Activated T-cell treated with anti-CD3 and anti-CD28 coated beads, Interleukin-2, amount 50 U/mL, for 72 hours (primary cell): ENCODE measurements at regions not wholly inside any gene's neighbourhood (a gene's known extent, or its start where the extent isn't known, plus 50 kb on each side); places are given as distances from the start of the nearest gene placed in this dataset.
"Not testable (repeated sequence)": the region's sequence is repeated elsewhere in the genome, so short reads cannot be mapped to it uniquely, and the experiment has no call there.

ENCODE experiments used
- ATAC-seq, 2 donors: fragments of 150-1000 bp; cut with Tn5 transposase; replicated peaks in 1 of 2; 2 replicates each; pipeline ENCODE4 v1.10.0; 2021; ENCODE audit warnings: moderate library complexity in 2 of 2, mild to moderate bottlenecking in 1 of 2
- DNase-seq, 2 donors: peaks; one replicate each; pipeline ENCODE4 v3.0.0; 2021 to 2022; ENCODE audit warnings: mixed read lengths in 1 of 2
- H3K27ac Mint-ChIP-seq: one replicate; pipeline ENCODE4 v1.8.0; 2022; ENCODE audit warnings: mild to moderate bottlenecking, moderate library complexity, mixed read lengths
- H3K27me3 Mint-ChIP-seq: one replicate; pipeline ENCODE4 v1.8.0; 2022; ENCODE audit warnings: low read depth, mixed read lengths
- H3K36me3 Mint-ChIP-seq, 2 donors: one replicate each; pipeline ENCODE4 v1.8.0; 2022; ENCODE audit warnings: mixed read lengths in 2 of 2, mild to moderate bottlenecking in 1 of 2; ENCODE audit not compliant: insufficient read depth in 2 of 2
- H3K4me1 Mint-ChIP-seq: one replicate; pipeline ENCODE4 v1.8.0; 2022; ENCODE audit warnings: low read depth, mixed read lengths
- H3K4me3 Mint-ChIP-seq, 2 donors: one replicate each; pipeline ENCODE4 v1.8.0; 2022; ENCODE audit warnings: mild to moderate bottlenecking in 2 of 2, mixed read lengths in 2 of 2, moderate library complexity in 2 of 2
- H3K9me3 Mint-ChIP-seq, 2 donors: one replicate each; pipeline ENCODE4 v1.8.0; 2022; ENCODE audit warnings: mixed read lengths in 2 of 2

GRCh38 chr3:181326637-181327223, 337.2 kb upstream of the DNAJC19 start:
- no peak overlapping the region for H3K27ac Mint-ChIP-seq
- no peak overlapping the region for H3K4me3 Mint-ChIP-seq
- peaks cover 0 to 5% of the 10 kb centered on the region in 2 donors for H3K36me3 Mint-ChIP-seq
- ATAC-seq (no peak), DNase-seq (peak in 1 of 2 donors; percentile 3)
- no peaks in the 10 kb centered on the region for H3K27me3 Mint-ChIP-seq
- H3K9me3 Mint-ChIP-seq: peaks cover 8 to 9% of the 10 kb centered on the region in 2 donors
- H3K4me1 Mint-ChIP-seq: no peaks in the 10 kb centered on the region

GRCh38 chr3:181324516-181324915, 335.0 kb upstream of the DNAJC19 start:
- not testable (repeated sequence) for H3K36me3 Mint-ChIP-seq, H3K27ac Mint-ChIP-seq, H3K27me3 Mint-ChIP-seq, DNase-seq, H3K4me3 Mint-ChIP-seq, H3K4me1 Mint-ChIP-seq, ATAC-seq
- H3K9me3 Mint-ChIP-seq: peaks cover 8 to 17% of the 10 kb centered on the region in 2 donors

GRCh38 chr3:181318321-181318720, 328.8 kb upstream of the DNAJC19 start:
- Mint-ChIP-seq H3K27me3 (no peaks in the 10 kb centered on the region), H3K27ac (no peak overlapping the region), H3K9me3 (peaks cover 7 to 22% of the 10 kb centered on the region in 2 donors), H3K4me3 (no peak overlapping the region), H3K4me1 (no peaks in the 10 kb centered on the region), H3K36me3 (peaks cover 0 to 5% of the 10 kb centered on the region in 2 donors)
- no peak for ATAC-seq
- DNase-seq: no peak

GRCh38 chr3:181317508-181317907, 328.0 kb upstream of the DNAJC19 start:
- no peak for DNase-seq
- Mint-ChIP-seq H3K27me3 (no peaks in the 10 kb centered on the region), H3K36me3 (peaks cover 0 to 3% of the 10 kb centered on the region in 2 donors), H3K9me3 (peaks cover 6 to 17% of the 10 kb centered on the region in 2 donors), H3K4me3 (no peak overlapping the region), H3K4me1 (no peaks in the 10 kb centered on the region), H3K27ac (no peak overlapping the region)
- ATAC-seq: no peak

GRCh38 chr3:181316482-181316881, 326.9 kb upstream of the DNAJC19 start:
- peaks cover 0 to 11% of the 10 kb centered on the region in 2 donors for H3K9me3 Mint-ChIP-seq
- H3K4me3 Mint-ChIP-seq: no peak overlapping the region
- H3K4me1 Mint-ChIP-seq: no peaks in the 10 kb centered on the region
- ATAC-seq (no peak), DNase-seq (no peak)
- no peaks in the 10 kb centered on the region for H3K36me3 Mint-ChIP-seq
- no peaks in the 10 kb centered on the region for H3K27me3 Mint-ChIP-seq
- no peak overlapping the region for H3K27ac Mint-ChIP-seq

GRCh38 chr3:181313335-181313734, 323.8 kb upstream of the DNAJC19 start:
- no peak for ATAC-seq
- Mint-ChIP-seq H3K4me1 (no peaks in the 10 kb centered on the region), H3K9me3 (peaks cover 0 to under 1% of the 10 kb centered on the region in 2 donors), H3K4me3 (no peak overlapping the region), H3K27ac (no peak overlapping the region), H3K27me3 (no peaks in the 10 kb centered on the region), H3K36me3 (no peaks in the 10 kb centered on the region)
- DNase-seq: no peak

DNA sequence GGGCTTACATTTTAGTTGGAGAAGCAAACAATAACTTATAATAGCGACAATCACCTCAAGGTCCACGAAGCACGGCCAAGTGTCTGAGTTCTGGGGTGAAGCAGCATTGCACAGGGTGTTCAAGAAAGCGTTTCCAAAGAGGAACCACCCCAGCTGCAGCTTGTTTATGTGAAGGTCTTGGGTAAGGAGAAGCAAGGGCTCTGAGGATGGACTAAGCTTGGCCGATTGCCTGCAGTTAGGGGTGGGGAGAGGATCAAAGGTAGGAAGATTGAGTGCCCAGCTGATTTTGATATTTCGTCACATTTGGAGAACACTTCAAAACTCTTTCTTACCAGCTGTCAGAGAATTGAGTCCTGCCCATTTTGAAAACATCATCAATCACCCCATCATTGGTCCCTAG, 321.6 kb upstream of the DNAJC19 start:
- Mint-ChIP-seq H3K4me3 (no peak overlapping the region), H3K27ac (no peak overlapping the region), H3K4me1 (no peaks in the 10 kb centered on the region), H3K36me3 (no peaks in the 10 kb centered on the region), H3K27me3 (no peaks in the 10 kb centered on the region), H3K9me3 (peaks cover 2 to 5% of the 10 kb centered on the region in 2 donors)
- no peak for DNase-seq
- ATAC-seq: no peak

- H3K9me3 Mint-ChIP-seq: peaks cover 3 to 5% of the 10 kb centered on the region in 2 donors
These were observed 313.4 kb upstream of the DNAJC19 start for GRCh38 chr3:181302960-181303359.

DNA sequence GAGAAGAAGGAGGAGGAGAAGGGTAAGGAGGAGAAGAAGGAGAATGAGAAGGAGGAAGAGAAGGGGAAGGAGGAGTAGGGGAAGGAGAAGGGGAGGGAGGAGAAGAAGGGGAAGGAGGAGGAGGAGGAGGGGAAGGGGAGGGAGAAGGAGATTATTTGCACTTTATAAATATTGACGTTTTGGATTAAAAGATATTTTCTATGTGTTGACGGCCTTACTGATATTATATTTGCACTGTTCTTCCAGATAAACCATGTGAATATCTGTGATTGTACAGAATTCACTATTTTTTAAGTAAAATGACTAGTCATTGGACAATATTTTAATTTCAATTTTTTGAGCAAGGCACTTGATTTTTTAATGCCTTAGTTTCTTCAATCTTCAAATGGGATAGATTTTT, 310.5 kb upstream of the DNAJC19 start:
- no peak overlapping the region for H3K4me3 Mint-ChIP-seq

More at GRCh38 chr3:181302960-181303359, 313.4 kb upstream of the DNAJC19 start:
- H3K27me3 Mint-ChIP-seq: no peaks in the 10 kb centered on the region
- ATAC-seq: no peak
- no peaks in the 10 kb centered on the region for H3K4me1 Mint-ChIP-seq
- H3K27ac Mint-ChIP-seq: no peak overlapping the region
- no peak for DNase-seq
- H3K4me3 Mint-ChIP-seq: no peak overlapping the region
- H3K36me3 Mint-ChIP-seq: no peaks in the 10 kb centered on the region

GRCh38 chr3:181298421-181298820, 308.9 kb upstream of the DNAJC19 start:
- no peak for ATAC-seq
- Mint-ChIP-seq H3K36me3 (no peaks in the 10 kb centered on the region), H3K4me1 (no peaks in the 10 kb centered on the region), H3K27ac (no peak overlapping the region), H3K4me3 (no peak overlapping the region), H3K9me3 (no peaks in the 10 kb centered on the region), H3K27me3 (no peaks in the 10 kb centered on the region)
- DNase-seq: no peak

More for the DNA sequence above, 310.5 kb upstream of the DNAJC19 start:
- Mint-ChIP-seq H3K4me1 (no peaks in the 10 kb centered on the region), H3K27ac (no peak overlapping the region), H3K27me3 (no peaks in the 10 kb centered on the region), H3K9me3 (peaks cover 0 to 1% of the 10 kb centered on the region in 2 donors), H3K36me3 (no peaks in the 10 kb centered on the region)
- DNase-seq (no peak), ATAC-seq (no peak)

- Mint-ChIP-seq H3K36me3 (no peaks in the 10 kb centered on the region), H3K4me1 (no peaks in the 10 kb centered on the region), H3K4me3 (no peak overlapping the region), H3K9me3 (no peaks in the 10 kb centered on the region), H3K27ac (no peak overlapping the region), H3K27me3 (no peaks in the 10 kb centered on the region)
- DNase-seq (no peak), ATAC-seq (peak; percentile 43 to 67)
These were observed 303.4 kb upstream of the DNAJC19 start for GRCh38 chr3:181292984-181293383.

DNA sequence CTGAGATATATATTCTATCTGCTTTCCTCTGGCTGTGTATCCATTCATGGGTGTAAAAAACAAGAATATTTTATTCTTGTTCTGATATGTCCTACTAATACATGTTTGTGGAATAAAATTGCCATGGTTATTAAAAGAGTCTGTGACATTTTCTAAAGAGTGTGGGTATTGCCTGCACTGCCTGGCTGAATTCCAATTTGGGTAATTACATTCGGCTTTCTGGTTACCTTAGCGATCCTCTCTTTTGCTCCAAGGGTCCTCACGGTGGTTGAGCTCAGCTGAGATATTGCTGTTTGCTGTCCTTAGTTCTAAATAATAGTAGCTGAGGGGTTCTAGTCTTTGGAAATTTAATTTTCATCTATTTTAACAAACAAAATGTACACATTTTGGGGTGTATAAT, 301.4 kb upstream of the DNAJC19 start:
- Mint-ChIP-seq H3K4me3 (no peak overlapping the region), H3K9me3 (no peaks in the 10 kb centered on the region)

DNA sequence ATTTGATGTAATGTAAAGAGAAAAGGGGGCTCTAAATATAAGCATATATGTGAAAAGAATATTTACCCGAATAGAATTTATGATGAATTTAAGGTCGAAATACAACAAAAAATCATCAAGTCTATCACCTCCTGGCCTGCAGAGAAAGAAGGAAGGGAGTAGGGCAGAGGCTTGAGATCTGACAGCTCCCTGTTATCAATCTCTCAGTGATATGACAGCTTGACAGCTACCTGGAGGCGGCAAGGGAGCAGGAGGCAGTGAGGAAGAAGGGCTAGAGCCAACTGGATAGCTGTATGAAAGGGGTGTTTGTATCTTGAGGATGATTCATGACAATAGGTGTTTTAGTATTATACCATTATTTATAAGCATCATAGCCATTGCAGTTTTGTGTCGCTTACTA, 299.8 kb upstream of the DNAJC19 start:
- Mint-ChIP-seq H3K36me3 (no peaks in the 10 kb centered on the region), H3K9me3 (no peaks in the 10 kb centered on the region), H3K27me3 (no peaks in the 10 kb centered on the region), H3K27ac (no peak overlapping the region), H3K4me3 (no peak overlapping the region), H3K4me1 (no peaks in the 10 kb centered on the region)
- ATAC-seq (no peak), DNase-seq (no peak)

More for the DNA sequence above, 301.4 kb upstream of the DNAJC19 start:
- no peak for DNase-seq
- no peak overlapping the region for H3K27ac Mint-ChIP-seq
- no peaks in the 10 kb centered on the region for H3K36me3 Mint-ChIP-seq
- no peaks in the 10 kb centered on the region for H3K4me1 Mint-ChIP-seq
- no peaks in the 10 kb centered on the region for H3K27me3 Mint-ChIP-seq
- no peak for ATAC-seq

- ATAC-seq: no peak
- Mint-ChIP-seq H3K4me3 (no peak overlapping the region), H3K4me1 (no peaks in the 10 kb centered on the region), H3K27me3 (peaks cover 4% of the 10 kb centered on the region), H3K27ac (no peak overlapping the region), H3K9me3 (no peaks in the 10 kb centered on the region), H3K36me3 (no peaks in the 10 kb centered on the region)
- no peak for DNase-seq
These were observed 298.6 kb upstream of the DNAJC19 start for GRCh38 chr3:181288145-181288544.
